ENCODE measurements at regions not wholly inside any gene's neighbourhood (a gene's known extent, or its start where the extent isn't known, plus 50 kb on each side); places are given as distances from the start of the nearest gene placed in this dataset.
"Not testable (repeated sequence)": the region's sequence is repeated elsewhere in the genome, so short reads cannot be mapped to it uniquely, and the experiment has no call there.

DNA sequence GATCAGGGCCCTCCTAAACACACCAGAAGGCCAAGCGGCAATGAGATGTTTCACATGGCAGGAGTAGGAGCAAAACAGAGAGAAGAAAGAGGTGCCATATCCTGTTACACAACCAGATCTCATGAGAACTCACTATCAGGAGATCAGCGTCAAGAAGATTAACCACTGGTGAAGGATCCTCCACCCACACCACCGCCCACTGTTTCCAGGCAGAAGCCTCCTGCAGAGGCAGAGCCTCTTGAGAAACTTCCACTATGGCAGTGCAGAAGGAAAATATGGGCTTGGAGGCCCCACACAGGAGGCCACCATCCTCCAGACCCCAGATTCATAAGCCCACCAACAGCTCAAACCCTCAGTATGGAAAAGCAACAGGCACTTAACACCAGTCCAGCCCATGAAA is 106.9 kb upstream of the TEKT4 start:
- H3K9me3 ChIP-seq (ENCODE audit: control insufficient read depth, insufficient read depth, low read depth, low read length); POLR2A ChIA-PET; H3K27ac ChIP-seq (ENCODE audit: extremely low read depth, low read depth, low read length); H3K4me3 ChIP-seq (ENCODE audit: low read depth, low read length); CTCF ChIA-PET; H3K4me1 ChIP-seq (ENCODE audit: control insufficient read depth, insufficient read depth, low read length); H3K36me3 ChIP-seq (ENCODE audit: control insufficient read depth in 2 of 2, insufficient read depth in 1 of 2, low read length in 2 of 2): not testable (repeated sequence)
- peak; percentile 34; the same call in 1 of the 2 replicates for TF ChIP-seq ZFHX2 (tag by site-specific recombination; conservative IDR thresholded peaks at IDR 0.05)
- peak; percentile 52 for TF ChIP-seq EGR2 (tag by site-specific recombination; IDR thresholded peaks at IDR 0.05; ENCODE audit: low read depth)

- Histone ChIP-seq H3K36me3 (ENCODE audit: control insufficient read depth in 2 of 2, insufficient read depth in 1 of 2, low read length in 2 of 2) (no peaks in the 10 kb centered on the region), H3K4me3 (ENCODE audit: low read depth, low read length) (no peak overlapping the region), H3K27ac (ENCODE audit: extremely low read depth, low read depth, low read length) (no peak overlapping the region), H3K9me3 (ENCODE audit: control insufficient read depth, insufficient read depth, low read depth, low read length) (no peaks in the 10 kb centered on the region), H3K4me1 (ENCODE audit: control insufficient read depth, insufficient read depth, low read length) (no peaks in the 10 kb centered on the region)
- ChIA-PET POLR2A (no interaction called here), CTCF (no interaction called here)
- TF ChIP-seq ZBTB20 (tag by site-specific recombination; IDR thresholded peaks at IDR 0.05) (no peak), MZF1 (tag by site-specific recombination; IDR thresholded peaks at IDR 0.05; ENCODE audit: borderline replicate concordance) (no peak), ZNF558 (tag by site-specific recombination; IDR thresholded peaks at IDR 0.05) (no peak), BCL6B (tag by site-specific recombination; IDR thresholded peaks at IDR 0.05) (no peak), ZNF623 (tag by site-specific recombination; IDR thresholded peaks at IDR 0.05) (no peak), GLIS1 (tag by site-specific recombination; IDR thresholded peaks at IDR 0.05) (no peak), ZNF426 (tag by site-specific recombination; IDR thresholded peaks at IDR 0.05) (no peak), ZNF169 (tag by site-specific recombination; IDR thresholded peaks at IDR 0.05) (no peak), ZNF830 (tag by site-specific recombination; IDR thresholded peaks at IDR 0.05; ENCODE audit: low read depth) (no peak), GLI4 (tag by site-specific recombination; IDR thresholded peaks at IDR 0.05) (no peak), ZNF549 (tag by site-specific recombination; IDR thresholded peaks at IDR 0.05) (no peak), PRDM10 (tag by site-specific recombination; IDR thresholded peaks at IDR 0.05) (no peak), WT1 (tag by site-specific recombination; IDR thresholded peaks at IDR 0.05) (no peak)
- TF ChIP-seq, protein P1, sequence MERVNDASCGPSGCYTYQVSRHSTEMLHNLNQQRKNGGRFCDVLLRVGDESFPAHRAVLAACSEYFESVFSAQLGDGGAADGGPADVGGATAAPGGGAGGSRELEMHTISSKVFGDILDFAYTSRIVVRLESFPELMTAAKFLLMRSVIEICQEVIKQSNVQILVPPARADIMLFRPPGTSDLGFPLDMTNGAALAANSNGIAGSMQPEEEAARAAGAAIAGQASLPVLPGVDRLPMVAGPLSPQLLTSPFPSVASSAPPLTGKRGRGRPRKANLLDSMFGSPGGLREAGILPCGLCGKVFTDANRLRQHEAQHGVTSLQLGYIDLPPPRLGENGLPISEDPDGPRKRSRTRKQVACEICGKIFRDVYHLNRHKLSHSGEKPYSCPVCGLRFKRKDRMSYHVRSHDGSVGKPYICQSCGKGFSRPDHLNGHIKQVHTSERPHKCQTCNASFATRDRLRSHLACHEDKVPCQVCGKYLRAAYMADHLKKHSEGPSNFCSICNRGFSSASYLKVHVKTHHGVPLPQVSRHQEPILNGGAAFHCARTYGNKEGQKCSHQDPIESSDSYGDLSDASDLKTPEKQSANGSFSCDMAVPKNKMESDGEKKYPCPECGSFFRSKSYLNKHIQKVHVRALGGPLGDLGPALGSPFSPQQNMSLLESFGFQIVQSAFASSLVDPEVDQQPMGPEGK (tag by site-specific recombination; IDR thresholded peaks at IDR 0.05): no peak
- TF ChIP-seq, protein P2, sequence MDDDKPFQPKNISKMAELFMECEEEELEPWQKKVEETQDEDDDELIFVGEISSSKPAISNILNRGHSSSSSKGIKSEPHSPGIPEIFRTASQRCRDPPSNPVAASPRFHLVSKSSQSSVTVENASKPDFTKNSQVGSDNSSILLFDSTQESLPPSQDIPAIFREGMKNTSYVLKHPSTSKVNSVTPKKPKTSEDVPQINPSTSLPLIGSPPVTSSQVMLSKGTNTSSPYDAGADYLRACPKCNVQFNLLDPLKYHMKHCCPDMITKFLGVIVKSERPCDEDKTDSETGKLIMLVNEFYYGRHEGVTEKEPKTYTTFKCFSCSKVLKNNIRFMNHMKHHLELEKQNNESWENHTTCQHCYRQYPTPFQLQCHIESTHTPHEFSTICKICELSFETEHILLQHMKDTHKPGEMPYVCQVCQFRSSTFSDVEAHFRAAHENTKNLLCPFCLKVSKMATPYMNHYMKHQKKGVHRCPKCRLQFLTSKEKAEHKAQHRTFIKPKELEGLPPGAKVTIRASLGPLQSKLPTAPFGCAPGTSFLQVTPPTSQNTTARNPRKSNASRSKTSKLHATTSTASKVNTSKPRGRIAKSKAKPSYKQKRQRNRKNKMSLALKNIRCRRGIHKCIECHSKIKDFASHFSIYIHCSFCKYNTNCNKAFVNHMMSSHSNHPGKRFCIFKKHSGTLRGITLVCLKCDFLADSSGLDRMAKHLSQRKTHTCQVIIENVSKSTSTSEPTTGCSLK (tag by site-specific recombination; IDR thresholded peaks at IDR 0.05): no peak
- TF ChIP-seq, protein P3, sequence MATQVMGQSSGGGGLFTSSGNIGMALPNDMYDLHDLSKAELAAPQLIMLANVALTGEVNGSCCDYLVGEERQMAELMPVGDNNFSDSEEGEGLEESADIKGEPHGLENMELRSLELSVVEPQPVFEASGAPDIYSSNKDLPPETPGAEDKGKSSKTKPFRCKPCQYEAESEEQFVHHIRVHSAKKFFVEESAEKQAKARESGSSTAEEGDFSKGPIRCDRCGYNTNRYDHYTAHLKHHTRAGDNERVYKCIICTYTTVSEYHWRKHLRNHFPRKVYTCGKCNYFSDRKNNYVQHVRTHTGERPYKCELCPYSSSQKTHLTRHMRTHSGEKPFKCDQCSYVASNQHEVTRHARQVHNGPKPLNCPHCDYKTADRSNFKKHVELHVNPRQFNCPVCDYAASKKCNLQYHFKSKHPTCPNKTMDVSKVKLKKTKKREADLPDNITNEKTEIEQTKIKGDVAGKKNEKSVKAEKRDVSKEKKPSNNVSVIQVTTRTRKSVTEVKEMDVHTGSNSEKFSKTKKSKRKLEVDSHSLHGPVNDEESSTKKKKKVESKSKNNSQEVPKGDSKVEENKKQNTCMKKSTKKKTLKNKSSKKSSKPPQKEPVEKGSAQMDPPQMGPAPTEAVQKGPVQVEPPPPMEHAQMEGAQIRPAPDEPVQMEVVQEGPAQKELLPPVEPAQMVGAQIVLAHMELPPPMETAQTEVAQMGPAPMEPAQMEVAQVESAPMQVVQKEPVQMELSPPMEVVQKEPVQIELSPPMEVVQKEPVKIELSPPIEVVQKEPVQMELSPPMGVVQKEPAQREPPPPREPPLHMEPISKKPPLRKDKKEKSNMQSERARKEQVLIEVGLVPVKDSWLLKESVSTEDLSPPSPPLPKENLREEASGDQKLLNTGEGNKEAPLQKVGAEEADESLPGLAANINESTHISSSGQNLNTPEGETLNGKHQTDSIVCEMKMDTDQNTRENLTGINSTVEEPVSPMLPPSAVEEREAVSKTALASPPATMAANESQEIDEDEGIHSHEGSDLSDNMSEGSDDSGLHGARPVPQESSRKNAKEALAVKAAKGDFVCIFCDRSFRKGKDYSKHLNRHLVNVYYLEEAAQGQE (tag by site-specific recombination; IDR thresholded peaks at IDR 0.05): no peak
These were observed 103.9 kb upstream of the TEKT4 start for GRCh38 chr2:94767336-94767735.

All from HEK293 (cell line).